ENCODE measurements at regions not wholly inside any gene's neighbourhood (a gene's known extent, or its start where the extent isn't known, plus 50 kb on each side); places are given as distances from the start of the nearest gene placed in this dataset.

DNA sequence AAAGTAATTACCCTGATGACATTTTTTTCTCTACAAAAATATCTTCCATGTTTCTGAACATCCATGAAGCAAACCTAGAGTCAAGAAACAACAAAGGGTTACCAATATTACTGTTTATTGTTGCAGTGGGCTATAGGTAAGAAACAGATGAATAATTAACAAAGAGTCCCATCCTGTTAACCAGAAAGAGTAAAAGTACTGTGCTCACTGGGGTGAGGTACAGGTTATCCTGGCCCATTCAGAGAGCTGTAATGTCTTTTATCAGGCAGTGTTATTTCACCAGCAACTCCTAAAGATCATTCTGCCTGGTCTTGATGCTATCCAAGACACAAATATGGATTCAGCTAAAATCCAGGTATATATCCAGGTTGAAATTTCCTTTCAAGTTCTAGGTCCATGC is 754.9 kb downstream of the SATB2 start:
- DNase-seq (ENCODE audit: low spot score) = no peak

DNA sequence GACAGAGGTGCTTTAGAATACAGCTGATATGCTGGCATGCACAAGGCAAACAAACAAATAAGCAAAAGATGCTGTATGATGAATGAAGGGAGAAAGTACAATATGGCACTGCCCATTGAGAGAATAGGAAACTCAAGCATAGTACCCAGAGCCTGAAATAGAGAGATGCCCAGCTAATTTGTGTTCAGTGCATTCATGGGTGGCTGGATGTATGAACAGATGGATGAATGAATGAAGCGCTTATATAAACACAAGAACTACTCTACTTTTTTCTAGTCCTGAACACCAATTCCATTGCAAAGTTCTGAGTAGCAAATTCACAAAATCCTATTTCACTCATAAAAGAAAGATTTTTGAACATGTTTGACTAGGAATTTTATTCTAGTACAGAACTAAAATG is 756.3 kb downstream of the SATB2 start:
- DNase-seq (ENCODE audit: low spot score) = no peak

DNA sequence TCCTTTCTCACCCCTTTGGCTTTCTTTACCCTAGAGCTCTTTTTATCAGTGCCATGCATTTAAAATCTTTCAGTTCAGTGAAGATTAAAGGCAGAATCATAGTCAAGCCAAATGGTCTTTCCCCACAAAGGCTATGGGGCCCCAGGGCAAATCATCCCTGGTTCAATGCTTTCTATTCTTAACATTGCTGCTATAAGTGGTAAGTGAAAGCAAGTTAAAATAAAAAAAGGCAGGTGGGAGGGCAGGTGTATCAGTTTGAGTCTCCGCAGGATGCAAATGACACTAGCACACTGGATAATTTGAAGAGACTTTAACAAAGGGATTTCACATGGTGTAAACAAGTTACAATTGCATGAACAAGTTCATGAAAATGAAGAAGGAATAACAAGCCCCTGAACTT is 757.4 kb downstream of the SATB2 start:
- no peak for DNase-seq (ENCODE audit: low spot score)

DNA sequence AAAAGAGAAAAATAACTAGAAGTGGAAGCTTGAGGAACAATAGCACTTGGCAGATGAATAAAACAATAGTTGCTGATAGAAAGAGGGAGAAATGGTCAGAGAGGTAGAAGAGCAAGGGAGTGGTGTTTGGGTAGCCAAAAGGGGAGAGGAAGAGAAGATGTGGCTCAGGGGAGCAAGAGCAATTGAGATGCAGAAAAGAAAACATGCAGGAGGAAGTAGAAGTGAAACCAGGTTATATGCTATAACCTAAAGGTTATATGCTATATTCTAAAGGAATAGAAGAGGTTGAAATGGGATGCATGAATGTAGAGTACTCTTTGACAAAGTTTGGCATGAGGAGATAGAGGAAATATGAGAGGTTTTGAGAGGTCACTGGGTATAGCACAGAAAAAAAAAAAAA is 759.5 kb downstream of the SATB2 start:
- no peak for DNase-seq (ENCODE audit: low spot score)

DNA sequence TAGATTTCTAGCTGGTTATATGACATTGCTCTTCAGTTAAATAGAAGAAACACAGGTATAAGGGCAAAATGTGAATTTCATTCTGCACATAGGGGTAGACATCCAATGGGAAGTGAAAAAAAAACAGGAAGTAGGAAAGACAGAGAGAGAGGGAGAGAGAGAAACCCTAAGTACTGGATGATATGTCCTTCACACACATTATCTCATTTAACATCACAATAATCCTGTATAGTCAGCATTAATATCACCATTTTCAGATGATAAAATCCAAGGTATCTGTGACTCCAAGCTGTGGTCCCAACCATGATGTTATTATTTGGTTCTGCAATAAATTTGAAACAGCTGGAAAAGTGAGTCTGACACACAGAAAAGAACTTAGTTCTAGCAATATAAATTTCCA is 759.9 kb downstream of the SATB2 start:
- DNase-seq (ENCODE audit: low spot score) = no peak

DNA sequence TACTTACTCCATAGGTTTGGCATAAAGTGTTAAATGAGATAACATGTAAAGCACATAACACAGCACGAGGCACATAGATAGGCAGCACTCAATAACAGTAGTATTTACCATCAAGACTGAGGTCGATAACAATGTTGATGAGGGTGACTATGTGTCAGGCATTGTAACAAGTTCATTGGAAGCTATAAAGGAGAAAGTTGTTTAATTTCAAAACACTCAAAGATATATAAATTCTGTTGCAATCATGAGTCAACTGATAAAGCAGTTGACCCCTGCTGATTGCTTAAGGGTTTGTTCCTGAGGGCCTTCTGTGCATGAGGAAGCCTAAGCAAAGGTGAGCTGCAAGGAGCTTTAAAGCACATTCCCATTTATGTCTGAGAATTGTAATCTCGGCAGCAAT is 760.5 kb downstream of the SATB2 start:
- DNase-seq (ENCODE audit: low spot score) = no peak

DNA sequence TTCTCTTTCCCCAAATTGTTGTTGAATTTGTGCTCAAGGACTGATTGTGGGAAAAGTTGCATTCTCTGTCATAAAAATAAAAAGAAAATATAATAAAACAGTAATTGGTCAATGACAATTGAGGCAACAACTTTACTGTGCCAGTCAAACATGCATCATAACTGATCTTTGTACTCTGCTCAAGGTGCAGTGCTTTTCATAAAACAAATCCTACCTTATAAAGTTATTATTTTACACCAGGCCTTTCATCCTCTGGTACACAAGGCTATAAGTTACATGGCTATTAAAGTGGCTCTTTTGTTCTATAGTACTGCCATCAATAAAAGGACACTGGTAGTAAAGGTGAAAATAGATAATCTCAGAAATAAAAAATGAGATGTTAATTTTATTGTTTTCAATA is 761.9 kb downstream of the SATB2 start:
- DNase-seq (ENCODE audit: low spot score) = no peak

DNA sequence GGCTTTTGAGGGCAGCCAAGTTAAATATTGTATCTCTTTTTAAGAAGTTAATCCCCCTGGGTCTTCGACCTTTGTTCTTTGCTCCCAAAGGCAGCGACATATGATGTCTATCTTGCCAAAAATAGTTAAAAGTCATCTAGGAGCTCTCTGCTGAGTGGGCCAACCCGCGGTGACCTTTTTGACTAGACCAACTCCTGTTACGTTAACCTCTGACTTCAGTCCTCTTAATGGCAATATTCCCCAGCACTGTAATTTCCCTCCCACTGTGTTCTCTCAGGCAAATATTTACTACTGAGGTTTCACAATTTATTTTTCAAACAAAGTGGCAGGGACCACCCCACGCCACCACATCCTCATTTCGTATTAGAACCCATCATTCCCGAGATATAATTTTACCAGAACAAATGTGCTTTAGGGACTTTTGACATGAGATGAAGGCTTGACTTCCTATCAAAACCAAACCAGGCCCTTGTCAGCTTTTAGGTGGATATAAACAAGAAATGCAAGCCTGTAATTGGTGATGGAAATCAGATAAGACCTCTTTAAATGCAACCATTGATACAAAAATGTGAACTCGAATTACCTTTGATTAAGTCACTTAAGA is 764.7 kb downstream of the SATB2 start:
- no peak for DNase-seq (ENCODE audit: low spot score)

DNA sequence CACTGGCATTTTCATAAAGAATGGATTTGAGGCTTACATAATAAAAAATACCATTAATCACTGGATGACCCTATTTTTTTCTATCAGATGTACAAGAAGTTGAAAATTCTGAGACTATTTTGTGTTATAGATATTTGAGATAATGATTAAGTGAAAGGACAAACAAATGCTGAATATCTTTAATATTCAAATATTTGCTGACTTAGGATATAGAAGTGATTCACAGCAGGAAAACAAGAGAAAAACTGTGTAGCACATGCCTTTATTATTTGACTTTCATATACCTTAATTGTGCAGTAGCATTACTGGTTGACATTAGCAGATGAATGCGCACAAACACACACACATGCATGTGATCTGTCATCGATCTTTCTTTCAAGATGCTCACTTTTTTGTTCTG is 766.5 kb downstream of the SATB2 start:
- no peak for DNase-seq (ENCODE audit: low spot score)

DNA sequence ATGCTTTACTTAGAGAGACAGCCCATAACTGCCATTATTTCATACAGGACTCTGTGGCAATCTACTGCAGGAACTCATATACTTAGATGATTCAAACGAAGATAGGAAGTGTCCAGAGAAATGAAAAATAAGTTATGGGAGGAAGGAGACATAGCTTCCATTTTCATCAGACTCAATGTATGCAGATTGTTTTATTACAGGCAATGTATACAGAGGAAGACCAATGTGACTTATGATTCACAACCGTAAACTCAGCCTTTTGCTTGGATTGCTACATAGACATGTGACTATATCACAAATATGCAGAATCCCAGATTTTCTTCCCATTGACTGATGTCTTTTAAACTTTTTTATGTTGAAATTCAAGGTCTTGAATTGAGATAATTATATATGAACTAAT is 793.4 kb downstream of the SATB2 start:
- DNase-seq (ENCODE audit: low spot score) = no peak

DNA sequence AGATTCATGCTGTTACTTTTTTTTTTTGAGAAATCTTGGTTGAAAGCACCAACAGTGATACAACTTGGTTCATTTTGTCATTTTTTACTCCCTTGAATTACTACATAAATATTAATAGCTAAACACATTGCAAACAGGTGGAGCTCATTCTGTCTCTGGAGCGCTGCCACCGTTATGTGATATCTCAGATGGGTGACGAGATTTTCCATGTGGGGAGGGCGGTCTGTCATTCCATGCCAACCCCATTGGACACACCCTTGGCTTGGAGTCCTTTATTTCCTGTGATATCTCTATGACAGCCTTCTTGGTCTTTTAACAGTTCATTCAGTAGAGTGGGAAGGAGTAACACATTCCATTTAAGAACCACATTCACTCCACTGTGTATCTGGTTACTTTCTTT is 794.8 kb downstream of the SATB2 start:
- DNase-seq (ENCODE audit: low spot score) = no peak

DNA sequence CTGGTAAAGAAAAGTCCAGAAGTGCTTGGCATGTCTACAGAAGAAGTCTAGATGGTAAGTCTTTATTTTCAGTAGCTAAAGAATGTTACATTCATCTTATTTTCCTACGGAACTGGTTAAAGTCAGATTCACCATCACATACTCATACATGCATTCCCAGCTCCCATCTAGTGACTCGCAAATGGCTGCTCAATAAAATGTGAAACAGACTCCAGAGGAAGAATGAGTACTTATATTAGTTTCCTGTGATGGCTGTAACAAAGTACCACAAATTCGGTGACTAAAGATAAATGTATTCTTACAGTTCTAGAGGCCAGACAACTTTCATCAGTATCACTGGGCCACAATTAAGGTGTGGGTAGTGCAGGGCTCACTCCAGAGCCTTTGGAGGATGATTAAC is 797.2 kb downstream of the SATB2 start:
- DNase-seq (ENCODE audit: low spot score) = no peak

DNA sequence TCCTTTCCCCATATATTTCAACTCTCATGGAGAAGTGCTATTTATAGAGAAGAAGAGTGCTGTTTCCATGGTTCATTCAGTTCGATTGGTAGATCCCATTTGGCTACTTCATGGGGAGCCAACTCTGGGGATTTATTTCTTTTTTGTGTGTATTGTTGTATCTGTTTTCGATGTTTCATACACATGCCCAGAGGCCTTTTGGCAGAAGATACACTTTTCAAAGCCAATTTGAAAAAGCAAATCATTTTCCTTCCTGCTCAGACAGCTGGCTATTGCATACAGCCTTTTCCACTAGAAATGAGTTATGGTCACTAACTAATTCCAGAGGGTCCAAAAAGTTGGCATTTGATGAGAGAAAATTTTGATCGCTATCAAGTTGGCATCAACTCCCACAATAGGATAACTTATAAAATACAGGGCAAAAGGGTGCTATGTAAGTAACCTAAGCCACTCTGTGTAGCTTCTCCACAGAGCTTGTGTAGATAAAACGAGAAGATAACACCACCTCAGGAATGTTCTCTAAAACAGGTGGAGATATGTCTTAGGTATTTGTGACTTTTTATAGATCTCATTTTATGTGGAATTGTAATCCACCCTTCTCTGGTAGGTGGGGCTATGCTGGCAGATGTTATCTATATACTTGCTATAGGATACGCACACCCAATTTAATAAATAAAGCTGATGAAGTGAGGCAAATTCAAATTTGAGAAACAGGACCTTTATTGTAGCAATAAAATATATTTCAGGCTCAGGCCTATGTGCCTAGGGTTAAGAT is 798.5 kb downstream of the SATB2 start:
- DNase-seq (ENCODE audit: low spot score) = no peak

DNA sequence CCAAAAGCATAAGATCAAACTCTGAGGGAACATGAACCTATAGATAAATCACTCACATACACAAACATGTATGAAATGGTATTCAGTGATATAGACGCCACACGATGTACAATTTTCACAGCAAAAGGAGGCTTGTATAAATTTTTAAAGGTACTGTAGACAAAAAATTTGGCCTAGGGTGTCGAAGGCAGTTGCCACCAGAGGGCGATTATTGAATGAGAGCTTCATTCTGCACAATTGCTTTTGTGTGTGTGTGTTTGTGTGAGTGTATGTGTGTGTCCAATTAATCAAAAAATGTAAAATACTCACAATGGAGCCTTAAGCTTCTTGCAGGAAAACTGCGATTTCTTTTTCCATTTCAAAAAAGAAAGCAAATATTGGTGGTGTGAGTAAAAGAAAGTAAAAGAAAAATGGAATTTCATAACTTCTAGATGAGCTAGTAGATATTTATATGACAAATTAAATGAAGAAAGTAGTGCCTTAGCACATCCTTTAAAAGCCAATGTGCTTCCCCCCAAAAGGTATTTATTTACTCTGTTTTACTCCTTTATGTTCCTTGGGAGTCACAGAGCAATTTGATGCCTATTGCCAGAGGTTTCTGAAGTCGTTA is 800.1 kb downstream of the SATB2 start:
- no peak for DNase-seq (ENCODE audit: low spot score)

DNA sequence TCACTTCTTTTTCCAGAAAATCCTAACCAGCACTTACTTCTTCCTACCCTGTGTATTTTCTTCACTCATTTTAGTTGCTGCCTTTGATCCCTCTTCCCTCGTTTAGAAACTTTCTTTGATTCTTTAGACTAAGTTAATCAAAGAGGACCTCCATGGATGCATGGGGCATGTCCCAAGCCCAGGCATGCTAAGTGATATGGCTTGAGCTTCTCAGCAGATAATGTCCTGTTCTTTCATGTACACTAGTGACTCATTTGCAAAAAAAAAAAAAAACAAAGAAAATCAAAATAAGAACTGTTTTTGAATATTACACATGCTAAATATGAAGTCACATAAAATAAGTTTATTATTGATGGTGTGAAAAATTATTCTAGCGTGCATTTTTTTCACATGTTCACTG is 800.9 kb downstream of the SATB2 start:
- DNase-seq (ENCODE audit: low spot score) = no peak

DNA sequence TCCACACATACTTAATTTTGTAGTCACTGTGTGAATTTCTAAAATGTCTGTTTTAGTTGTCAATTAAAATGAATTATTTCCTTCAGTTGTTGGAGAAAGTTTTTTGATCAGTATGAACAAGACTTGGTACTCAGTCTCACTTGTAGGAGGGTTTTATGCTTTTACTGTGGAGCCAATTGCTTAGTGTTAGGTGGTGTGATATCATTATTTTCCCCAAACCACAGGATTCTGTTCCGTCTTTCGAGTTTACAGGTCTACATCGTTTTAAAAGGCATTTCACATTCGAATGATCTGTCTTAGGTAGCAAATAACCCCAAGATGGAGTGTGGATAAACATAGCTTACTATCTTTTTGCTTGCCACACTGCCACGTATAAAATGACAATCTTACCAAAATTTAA is 803.1 kb downstream of the SATB2 start:
- no peak for DNase-seq (ENCODE audit: low spot score)

DNA sequence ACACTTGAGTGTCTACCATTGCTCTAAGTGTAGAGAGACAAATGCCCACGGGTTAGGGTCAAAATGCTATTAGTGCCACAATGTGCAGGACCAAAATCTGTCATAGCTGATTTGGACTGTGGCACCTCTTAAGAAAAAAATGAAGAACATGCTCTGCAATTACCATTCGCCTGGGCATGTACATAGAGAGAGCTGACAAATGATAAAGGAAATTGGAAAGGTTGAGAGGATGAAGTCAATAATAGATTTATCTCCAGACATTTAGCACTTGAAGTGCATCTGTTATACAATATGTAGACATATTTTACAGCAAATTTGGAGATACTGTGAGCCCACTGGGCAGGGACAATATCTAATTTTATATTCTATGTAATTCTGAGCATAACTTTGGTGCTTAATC is 804.4 kb downstream of the SATB2 start:
- DNase-seq (ENCODE audit: low spot score) = no peak

DNA sequence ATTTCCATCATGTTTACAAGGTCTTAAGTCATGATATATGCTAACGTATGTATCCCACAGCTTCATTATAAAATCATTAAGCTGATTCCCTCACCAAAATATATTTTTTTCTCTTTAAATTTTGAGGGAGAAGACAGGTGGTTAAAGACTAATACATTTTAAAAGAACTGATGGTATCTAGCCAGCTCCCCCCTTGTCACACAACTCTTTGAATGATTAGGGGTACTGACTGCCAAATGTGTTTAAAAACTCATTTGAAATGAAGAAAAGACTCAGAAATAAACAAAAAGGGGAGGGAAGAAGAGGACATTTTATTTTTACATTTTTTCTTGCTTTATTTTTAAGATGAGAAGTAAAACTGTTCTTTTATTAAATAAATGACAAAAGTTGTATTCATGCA is 805.3 kb downstream of the SATB2 start:
- no peak for DNase-seq (ENCODE audit: low spot score)

DNA sequence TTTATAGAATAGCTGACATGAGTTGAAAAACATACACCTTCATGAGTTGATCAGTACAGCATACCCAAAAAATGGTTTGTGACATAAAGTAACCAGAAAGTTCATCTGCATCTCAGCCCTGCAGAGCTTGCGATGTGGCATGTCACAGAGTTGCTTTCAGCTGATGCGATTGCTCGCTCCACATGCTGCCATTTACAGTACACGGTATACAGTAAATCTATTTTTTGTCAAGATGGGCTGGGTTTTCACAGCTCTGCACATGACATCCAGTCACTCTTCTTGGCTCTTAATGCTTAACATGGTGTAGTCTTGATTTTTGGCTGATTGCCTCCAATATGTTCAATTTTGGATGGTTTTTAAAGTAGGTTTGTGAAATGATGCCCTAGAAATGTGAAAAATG is 811.9 kb downstream of the SATB2 start:
- DNase-seq (ENCODE audit: low spot score) = no peak

DNA sequence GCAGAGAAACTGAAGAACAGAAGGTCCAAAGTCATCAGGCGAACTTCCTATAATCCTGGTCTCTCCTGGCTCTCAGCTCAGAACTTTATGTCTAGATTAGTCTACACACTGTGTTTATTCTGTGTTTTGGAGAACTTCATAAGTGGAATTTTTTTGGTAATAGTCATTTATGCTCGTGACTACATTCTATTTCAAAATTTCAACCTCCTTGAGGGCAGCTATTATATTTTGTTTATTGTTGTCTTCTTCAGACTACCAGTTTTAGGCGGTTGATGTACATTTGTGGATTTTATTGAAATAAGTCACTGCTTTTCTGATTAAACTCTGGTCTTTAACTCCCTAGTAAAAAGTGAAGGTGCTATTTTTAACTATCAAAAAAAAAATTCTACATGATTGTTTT is 816.6 kb downstream of the SATB2 start:
- DNase-seq (ENCODE audit: low spot score) = no peak

DNA sequence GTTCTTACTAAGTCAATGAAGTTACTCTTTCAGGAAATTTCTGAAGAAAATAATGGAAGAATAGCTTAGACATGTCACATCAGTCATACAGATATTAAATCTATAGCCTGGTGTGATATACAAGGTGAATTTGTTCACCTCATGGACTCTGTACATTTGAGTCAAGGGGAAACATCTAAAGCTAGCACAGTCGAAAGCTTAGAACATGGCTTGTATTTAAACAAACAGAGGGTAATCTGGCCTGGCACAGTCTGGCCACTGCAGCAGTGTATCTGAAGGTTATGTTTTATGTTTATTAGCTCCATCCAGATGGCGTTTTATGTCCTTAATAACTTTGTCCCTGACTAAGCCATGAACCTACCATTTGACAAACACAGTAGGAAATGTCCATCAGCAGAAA is 817.3 kb downstream of the SATB2 start:
- no peak for DNase-seq (ENCODE audit: low spot score)

DNA sequence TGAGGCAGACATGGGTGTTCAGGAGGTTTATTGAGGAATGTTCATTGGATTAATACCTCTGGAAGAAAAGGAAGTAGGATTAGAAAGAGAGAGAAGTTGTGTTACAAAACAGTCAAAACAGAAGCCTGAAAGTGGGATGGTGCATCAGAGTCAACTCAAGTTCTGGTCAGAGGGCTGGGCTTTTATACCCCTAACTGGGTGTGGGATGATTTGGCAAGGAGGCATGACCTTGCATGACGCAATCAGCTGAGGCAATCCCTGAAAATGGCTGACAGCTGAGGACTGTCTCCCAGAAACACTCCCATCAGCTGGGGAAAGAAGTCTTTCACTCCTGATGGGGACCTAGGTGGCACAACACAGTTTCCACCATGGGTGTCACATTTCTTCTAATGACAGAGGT is 818.2 kb downstream of the SATB2 start:
- no peak for DNase-seq (ENCODE audit: low spot score)

DNA sequence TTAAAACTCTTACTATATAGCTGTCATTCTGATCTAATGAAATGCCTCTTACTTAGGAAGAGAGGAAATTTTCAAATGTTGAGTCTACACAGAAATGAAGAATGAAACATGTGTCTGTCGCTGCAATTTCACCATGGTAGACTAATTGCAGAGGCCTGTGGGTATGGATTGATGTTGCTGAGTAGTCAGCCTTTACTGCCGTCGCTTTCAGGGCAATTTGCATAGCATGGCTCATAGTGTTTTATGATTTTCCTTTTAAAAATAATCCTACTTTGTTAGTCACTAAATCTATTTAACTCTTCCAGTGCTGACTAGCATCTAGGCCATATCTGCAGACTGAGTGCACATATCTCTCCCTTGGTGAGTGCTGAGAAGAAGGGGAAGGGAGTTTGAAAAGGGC is 819.2 kb downstream of the SATB2 start:
- no peak for DNase-seq (ENCODE audit: low spot score)

DNA sequence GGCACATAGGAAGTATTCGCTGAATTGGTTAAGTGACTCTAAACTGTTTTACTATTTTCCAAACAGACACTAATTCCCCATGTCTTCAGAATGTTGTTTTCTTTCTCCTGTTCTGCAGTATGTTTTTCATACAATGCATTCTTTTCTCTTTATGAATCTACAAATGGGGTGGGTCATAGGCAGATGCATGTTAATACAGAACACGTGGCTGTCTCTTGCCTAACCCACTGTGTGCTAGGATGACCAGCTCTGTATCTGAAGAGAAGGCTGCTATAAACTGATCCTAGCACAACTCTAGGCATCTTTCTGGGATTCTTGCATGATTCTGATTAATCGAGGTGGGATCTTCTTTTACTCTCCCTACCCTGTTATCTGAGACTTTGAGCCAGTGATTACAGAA is 826.0 kb downstream of the PLCL1 start:
- DNase-seq (ENCODE audit: low spot score) = no peak
